ENCODE measurements at regions not wholly inside any gene's neighbourhood (a gene's known extent, or its start where the extent isn't known, plus 50 kb on each side); places are given as distances from the start of the nearest gene placed in this dataset.
"Not testable (repeated sequence)": the region's sequence is repeated elsewhere in the genome, so short reads cannot be mapped to it uniquely, and the experiment has no call there.

- Histone ChIP-seq H3K9ac (no peak overlapping the region), H4K20me1 (ENCODE audit: insufficient read depth) (no peaks in the 10 kb centered on the region), H3K79me2 (ENCODE audit: insufficient read depth) (no peaks in the 10 kb centered on the region), H3K27me3 (replicated peaks; ENCODE audit: insufficient read depth) (no peaks in the 10 kb centered on the region), H3K4me3 (no peak overlapping the region), H3K9me2 (ENCODE audit: insufficient read depth) (no peaks in the 10 kb centered on the region), H3F3A (ENCODE audit: insufficient read depth) (no peaks in the 10 kb centered on the region), H2AFZ (no peak overlapping the region), H3K27ac (no peak overlapping the region), H3K36me3 (ENCODE audit: low read depth) (no peaks in the 10 kb centered on the region), H3K9me3 (ENCODE audit: low read depth) (no peaks in the 10 kb centered on the region), H3K4me1 (ENCODE audit: insufficient read depth) (no peaks in the 10 kb centered on the region), H3K4me2 (ENCODE audit: unreplicated experiment) (no peak overlapping the region)
- no peak for DNase-seq
- in situ Hi-C loops (cut with MboI) = no loop called here
- TF ChIP-seq EZH2phosphoT487 (IDR thresholded peaks at IDR 0.05; ENCODE audit: insufficient read depth, low read depth) = no peak
These were observed 1226.0 kb downstream of the CDH8 start for GRCh38 chr16:60810250-60810649.

DNA sequence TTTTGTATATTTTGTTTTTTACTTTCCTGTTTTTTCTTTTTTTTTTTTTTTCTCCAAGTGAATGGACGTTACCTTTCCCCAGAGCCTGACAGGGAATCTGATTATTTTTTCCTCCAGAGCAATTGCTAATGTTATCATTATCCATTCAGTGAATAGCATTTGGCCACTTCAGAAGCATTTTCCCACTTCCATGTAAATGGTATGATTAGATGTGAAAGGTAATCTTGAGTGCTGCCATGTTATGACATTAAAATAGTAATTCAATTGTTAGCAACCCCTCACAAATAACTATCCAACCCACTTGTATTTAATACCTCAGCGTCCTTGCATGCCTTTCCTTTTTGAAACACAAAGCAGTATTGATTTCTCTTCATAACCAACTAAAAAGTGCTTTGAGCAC lies 1243.8 kb downstream of the CDH8 start:
- no peaks in the 10 kb centered on the region for H3K36me3 ChIP-seq (ENCODE audit: low read depth)
- no peak overlapping the region for H3K4me2 ChIP-seq (ENCODE audit: unreplicated experiment)
- DNase-seq = no peak
- no peaks in the 10 kb centered on the region for H3K79me2 ChIP-seq (ENCODE audit: insufficient read depth)
- H3K27ac ChIP-seq = no peak overlapping the region
- no peak overlapping the region for H3K4me3 ChIP-seq
- H3F3A ChIP-seq (ENCODE audit: insufficient read depth) = no peaks in the 10 kb centered on the region
- in situ Hi-C loops (cut with MboI) = no loop called here
- H3K9me3 ChIP-seq (ENCODE audit: low read depth) = no peaks in the 10 kb centered on the region
- H3K27me3 ChIP-seq (replicated peaks; ENCODE audit: insufficient read depth) = no peaks in the 10 kb centered on the region
- TF ChIP-seq EZH2phosphoT487 (IDR thresholded peaks at IDR 0.05; ENCODE audit: insufficient read depth, low read depth) = no peak
- TF ChIP-seq EZH2 (IDR thresholded peaks at IDR 0.05; ENCODE audit: insufficient read depth, poor library complexity, severe bottlenecking) = no peak
- H2AFZ ChIP-seq = no peak overlapping the region
- no peak overlapping the region for H3K9ac ChIP-seq
- no peaks in the 10 kb centered on the region for H4K20me1 ChIP-seq (ENCODE audit: insufficient read depth)
- no peaks in the 10 kb centered on the region for H3K9me2 ChIP-seq (ENCODE audit: insufficient read depth)
- 12 to 23% methylated on average over 2 of the region's 2 CpGs for WGBS, 2 experiments (ENCODE audit: low coverage in 1 of 2, low lambda C conversion rate in 2 of 2, missing lambda C conversion rate in 2 of 2)
- no peaks in the 10 kb centered on the region for H3K4me1 ChIP-seq (ENCODE audit: insufficient read depth)

- DNase-seq = no peak
These were observed 1247.6 kb downstream of the CDH8 start for GRCh38 chr16:60788631-60789030.

DNA sequence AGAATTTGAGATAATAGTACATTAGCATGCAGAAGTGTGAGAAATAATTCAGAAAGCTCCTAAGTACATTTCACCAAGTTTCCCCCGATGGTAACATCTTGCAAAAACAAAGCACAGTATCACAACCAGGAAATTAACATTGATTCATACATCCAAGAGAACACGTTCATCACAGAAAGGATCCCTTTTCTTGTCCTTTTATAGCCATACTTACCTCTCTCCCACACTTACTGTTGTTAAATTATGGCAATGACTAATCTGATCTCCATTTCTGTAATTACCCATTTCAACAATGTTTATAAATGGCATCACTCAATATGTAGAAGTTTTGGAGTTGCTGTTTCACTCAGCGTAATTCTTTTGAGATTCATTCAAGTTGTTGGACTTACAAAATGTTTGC lies 1260.0 kb downstream of the CDH8 start:
- in situ Hi-C loops (cut with MboI) = no loop called here
- Histone ChIP-seq H3K4me3 (no peak overlapping the region), H3K9ac (no peak overlapping the region), H3K36me3 (ENCODE audit: low read depth) (no peaks in the 10 kb centered on the region), H3F3A (ENCODE audit: insufficient read depth) (no peaks in the 10 kb centered on the region), H3K79me2 (ENCODE audit: insufficient read depth) (no peaks in the 10 kb centered on the region), H3K27ac (no peak overlapping the region), H3K4me1 (ENCODE audit: insufficient read depth) (no peaks in the 10 kb centered on the region), H3K9me3 (ENCODE audit: low read depth) (no peaks in the 10 kb centered on the region), H4K20me1 (ENCODE audit: insufficient read depth) (no peaks in the 10 kb centered on the region), H3K9me2 (ENCODE audit: insufficient read depth) (no peaks in the 10 kb centered on the region), H3K4me2 (ENCODE audit: unreplicated experiment) (no peak overlapping the region), H3K27me3 (replicated peaks; ENCODE audit: insufficient read depth) (no peaks in the 10 kb centered on the region), H2AFZ (no peak overlapping the region)
- no peak for DNase-seq
- no peak for TF ChIP-seq EZH2phosphoT487 (IDR thresholded peaks at IDR 0.05; ENCODE audit: insufficient read depth, low read depth)
- TF ChIP-seq EZH2 (IDR thresholded peaks at IDR 0.05; ENCODE audit: insufficient read depth, poor library complexity, severe bottlenecking) = no peak
- 18 to 23% methylated on average over 3 of the region's 3 CpGs for WGBS, 2 experiments (ENCODE audit: low coverage in 1 of 2, low lambda C conversion rate in 2 of 2, missing lambda C conversion rate in 2 of 2)

More at GRCh38 chr16:60788631-60789030, 1247.6 kb downstream of the CDH8 start:
- Histone ChIP-seq H3K4me1 (ENCODE audit: insufficient read depth) (no peaks in the 10 kb centered on the region), H3K79me2 (ENCODE audit: insufficient read depth) (no peaks in the 10 kb centered on the region), H3K9ac (no peak overlapping the region), H3K9me2 (ENCODE audit: insufficient read depth) (no peaks in the 10 kb centered on the region), H3K9me3 (ENCODE audit: low read depth) (no peaks in the 10 kb centered on the region), H2AFZ (no peak overlapping the region), H3K4me2 (ENCODE audit: unreplicated experiment) (no peak overlapping the region), H3K27ac (no peak overlapping the region), H3K36me3 (ENCODE audit: low read depth) (no peaks in the 10 kb centered on the region), H3K4me3 (no peak overlapping the region), H3F3A (ENCODE audit: insufficient read depth) (no peaks in the 10 kb centered on the region), H4K20me1 (ENCODE audit: insufficient read depth) (no peaks in the 10 kb centered on the region), H3K27me3 (replicated peaks; ENCODE audit: insufficient read depth) (no peaks in the 10 kb centered on the region)
- no peak for TF ChIP-seq EZH2phosphoT487 (IDR thresholded peaks at IDR 0.05; ENCODE audit: insufficient read depth, low read depth)
- TF ChIP-seq EZH2 (IDR thresholded peaks at IDR 0.05; ENCODE audit: insufficient read depth, poor library complexity, severe bottlenecking) = no peak
- in situ Hi-C loops (cut with MboI) = no loop called here

DNA sequence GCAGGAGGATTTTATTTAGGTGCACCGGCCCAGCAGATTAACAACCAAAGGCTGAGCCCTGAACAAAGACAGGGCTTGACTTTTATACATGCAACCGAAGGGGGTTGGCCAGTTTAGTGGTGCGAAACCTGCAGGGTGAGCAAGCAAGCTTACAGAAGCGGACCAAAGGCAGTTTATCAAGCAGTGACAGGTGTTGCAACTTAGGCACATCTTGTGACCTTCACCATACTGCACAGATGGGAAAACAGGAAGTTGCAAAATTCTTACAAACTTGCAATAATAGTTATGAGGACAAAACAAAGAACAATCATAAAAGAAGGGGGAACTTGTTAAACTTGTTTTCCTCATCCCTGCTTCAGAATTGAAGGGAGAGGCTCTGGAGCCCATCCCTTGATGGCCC lies 1265.1 kb downstream of the CDH8 start:
- Histone ChIP-seq H3K9me2 (ENCODE audit: insufficient read depth) (no peaks in the 10 kb centered on the region), H3K36me3 (ENCODE audit: low read depth) (no peaks in the 10 kb centered on the region), H3K4me2 (ENCODE audit: unreplicated experiment) (no peak overlapping the region), H4K20me1 (ENCODE audit: insufficient read depth) (no peaks in the 10 kb centered on the region), H3K4me3 (no peak overlapping the region), H3K27me3 (replicated peaks; ENCODE audit: insufficient read depth) (no peaks in the 10 kb centered on the region), H3K4me1 (ENCODE audit: insufficient read depth) (no peaks in the 10 kb centered on the region), H3F3A (ENCODE audit: insufficient read depth) (no peaks in the 10 kb centered on the region), H2AFZ (no peak overlapping the region), H3K9me3 (ENCODE audit: low read depth) (no peaks in the 10 kb centered on the region), H3K79me2 (ENCODE audit: insufficient read depth) (no peaks in the 10 kb centered on the region), H3K9ac (no peak overlapping the region), H3K27ac (no peak overlapping the region)
- DNase-seq = no peak
- TF ChIP-seq EZH2 (IDR thresholded peaks at IDR 0.05; ENCODE audit: insufficient read depth, poor library complexity, severe bottlenecking) (no peak), EZH2phosphoT487 (IDR thresholded peaks at IDR 0.05; ENCODE audit: insufficient read depth, low read depth) (no peak)
- in situ Hi-C loops (cut with MboI) = no loop called here
- 17 to 27% methylated on average over 4 of the region's 4 CpGs for WGBS, 2 experiments (ENCODE audit: low coverage in 1 of 2, low lambda C conversion rate in 2 of 2, missing lambda C conversion rate in 2 of 2)

DNA sequence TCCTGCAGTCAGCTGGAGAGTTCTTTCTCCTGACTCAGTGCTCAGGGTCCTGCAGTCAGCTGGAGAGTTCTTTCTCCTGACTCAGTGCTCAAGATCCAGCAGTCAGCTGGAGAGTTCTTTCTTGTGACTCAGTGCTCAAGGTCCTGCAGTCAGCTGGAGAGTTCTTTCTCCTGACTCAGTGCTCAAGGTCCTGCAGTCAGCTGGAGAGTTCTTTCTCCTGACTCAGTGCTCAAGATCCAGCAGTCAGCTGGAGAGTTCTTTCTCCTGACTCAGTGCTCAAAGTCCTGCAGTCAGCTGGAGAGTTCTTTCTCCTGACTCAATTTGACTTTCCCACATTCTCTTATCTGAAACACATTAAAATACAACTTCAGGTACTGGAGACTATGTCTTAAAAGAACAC lies 1265.9 kb downstream of the CDH8 start:
- in situ Hi-C loops (cut with MboI); H3K36me3 ChIP-seq (ENCODE audit: low read depth); H3K9ac ChIP-seq; H3F3A ChIP-seq (ENCODE audit: insufficient read depth); H2AFZ ChIP-seq; H3K27me3 ChIP-seq (replicated peaks; ENCODE audit: insufficient read depth); H3K4me2 ChIP-seq (ENCODE audit: unreplicated experiment); H3K9me2 ChIP-seq (ENCODE audit: insufficient read depth); H3K27ac ChIP-seq; H3K4me1 ChIP-seq (ENCODE audit: insufficient read depth); H3K9me3 ChIP-seq (ENCODE audit: low read depth); H3K79me2 ChIP-seq (ENCODE audit: insufficient read depth); DNase-seq; H3K4me3 ChIP-seq; H4K20me1 ChIP-seq (ENCODE audit: insufficient read depth): not testable (repeated sequence)
